Duodenal mucosa (tissue), 2 donors: ENCODE measurements at regions not wholly inside any gene's neighbourhood (a gene's known extent, or its start where the extent isn't known, plus 50 kb on each side); places are given as distances from the start of the nearest gene placed in this dataset.

Experiments
- H3K27ac ChIP-seq: one replicate; pipeline ENCODE4 v1.7.0; 2013; ENCODE audit warnings: low read depth, low read length
- H3K27me3 ChIP-seq, 2 donors: one replicate each; pipeline ENCODE4 v1.7.0; 2013; ENCODE audit warnings: low read length in 2 of 2, control low read depth in 1 of 2; ENCODE audit not compliant: insufficient read depth in 2 of 2, control insufficient read depth in 1 of 2
- H3K36me3 ChIP-seq, 2 donors: one replicate each; pipeline ENCODE4 v1.7.0; 2013; ENCODE audit warnings: low read length in 2 of 2, control low read depth in 1 of 2; ENCODE audit not compliant: insufficient read depth in 2 of 2, control insufficient read depth in 1 of 2
- H3K4me1 ChIP-seq, 2 donors: one replicate each; pipeline ENCODE4 v1.7.0; 2013; ENCODE audit warnings: low read length in 2 of 2, control low read depth in 1 of 2; ENCODE audit not compliant: insufficient read depth in 2 of 2, control insufficient read depth in 1 of 2
- H3K4me3 ChIP-seq, 2 donors: one replicate each; pipeline ENCODE4 v1.7.0; 2013; ENCODE audit warnings: low read length in 2 of 2, low read depth in 1 of 2
- H3K9ac ChIP-seq, 2 donors: one replicate each; pipeline ENCODE4 v1.7.0; 2013; ENCODE audit warnings: low read length in 2 of 2, low read depth in 1 of 2
- H3K9me3 ChIP-seq, 2 donors: one replicate each; pipeline ENCODE4 v1.7.0; 2013; ENCODE audit warnings: low read length in 2 of 2, control low read depth in 1 of 2; ENCODE audit not compliant: control insufficient read depth in 1 of 2

DNA sequence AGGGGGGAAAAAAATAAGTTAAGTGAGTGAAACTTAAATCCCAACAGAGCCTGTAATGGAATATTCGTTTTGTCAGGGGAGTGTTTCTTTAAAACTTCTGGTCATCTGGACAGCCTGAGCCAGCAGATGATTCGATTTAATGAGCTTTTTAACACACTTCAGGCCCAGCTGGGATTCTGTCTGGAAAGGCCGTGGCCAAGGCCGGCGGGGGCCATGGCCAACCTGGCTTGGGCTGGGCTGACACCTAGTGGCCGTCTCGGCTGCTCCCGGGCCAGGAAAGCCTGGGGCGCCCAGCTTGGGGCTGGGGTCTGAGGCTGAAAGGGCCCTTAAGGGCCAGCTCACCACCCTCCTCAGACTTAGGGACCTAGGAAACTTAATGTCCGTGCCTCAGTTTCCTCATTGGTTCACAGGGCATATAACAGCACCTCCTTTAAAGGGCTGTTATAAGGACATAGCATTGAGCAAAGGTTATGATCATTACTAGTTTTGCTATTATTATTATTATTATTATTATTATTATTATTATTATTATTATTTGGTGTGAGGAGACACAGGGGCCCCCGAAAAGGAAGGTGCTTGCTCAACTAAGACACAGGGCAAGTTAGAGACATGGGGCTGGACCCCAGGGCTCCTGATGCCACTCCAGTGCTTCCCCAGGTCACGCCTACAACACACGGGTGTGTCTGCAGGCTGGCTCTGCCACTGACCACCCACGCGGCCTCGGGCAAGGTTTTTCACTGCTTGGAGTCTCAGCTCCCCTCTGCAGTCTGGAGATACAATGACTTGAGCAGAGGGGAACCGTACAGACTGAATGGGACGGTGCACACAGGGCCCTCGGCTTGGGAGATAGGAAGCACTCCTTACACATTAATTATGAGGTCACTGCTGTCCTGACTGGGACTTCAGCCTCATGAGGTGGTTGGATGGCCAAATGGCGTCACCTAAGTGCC, 84.0 kb downstream of the SYNE3 start:
- no peaks in the 10 kb centered on the region for H3K27me3 ChIP-seq
- no peaks in the 10 kb centered on the region for H3K4me1 ChIP-seq
- H3K4me3 ChIP-seq: no peak overlapping the region
- peaks cover 8 to 24% of the 10 kb centered on the region in 2 donors for H3K36me3 ChIP-seq
- no peak overlapping the region for H3K27ac ChIP-seq
- H3K9me3 ChIP-seq: no peaks in the 10 kb centered on the region
- no peak overlapping the region for H3K9ac ChIP-seq

DNA sequence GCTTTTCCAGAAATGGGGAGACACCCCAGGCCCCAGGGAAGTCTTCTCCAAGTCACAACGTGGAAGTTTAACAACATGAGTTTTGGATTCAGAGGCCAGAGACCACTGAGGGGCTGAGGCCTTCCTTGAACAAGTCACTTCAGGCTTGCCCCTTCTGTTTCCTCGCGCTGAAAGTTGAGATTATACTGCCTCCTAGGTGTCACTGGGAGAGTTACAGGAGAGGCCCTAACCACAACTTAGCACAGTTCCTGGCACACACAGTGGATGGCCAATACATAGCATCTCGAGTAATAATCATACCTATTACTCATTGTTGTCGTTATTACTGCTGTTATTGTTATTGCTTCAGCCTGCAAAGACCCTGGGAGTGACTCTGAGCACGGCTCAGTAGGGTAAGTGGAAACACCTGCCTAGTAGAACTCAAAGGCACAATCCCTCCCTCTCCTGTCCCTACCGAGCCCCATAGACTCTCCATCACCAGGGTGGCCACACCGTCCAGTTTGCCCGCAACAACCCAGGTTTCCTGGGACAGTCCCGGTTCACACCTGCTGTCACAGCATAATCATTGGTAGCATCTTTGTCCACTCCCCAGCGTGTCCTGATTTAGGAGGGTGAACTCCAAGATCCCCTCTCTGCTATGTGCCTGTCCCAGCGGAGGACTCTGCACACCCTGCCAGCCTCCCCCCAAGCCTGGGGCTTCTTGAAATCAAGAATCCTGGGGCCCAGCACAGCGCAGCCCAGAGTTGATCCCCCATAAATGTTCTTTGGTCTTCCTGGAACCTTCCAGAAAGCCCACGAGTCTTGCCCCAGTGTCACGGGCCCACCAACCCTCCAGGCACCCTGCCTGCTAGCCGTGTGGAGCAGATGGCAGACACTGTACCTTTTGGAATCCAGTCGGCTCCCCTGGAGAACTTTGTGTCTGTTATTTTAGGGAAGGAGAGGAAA, 85.0 kb downstream of the SYNE3 start:
- Histone ChIP-seq H3K9ac (no peak overlapping the region), H3K27ac (no peak overlapping the region), H3K36me3 (peaks cover 8 to 15% of the 10 kb centered on the region in 2 donors)

DNA sequence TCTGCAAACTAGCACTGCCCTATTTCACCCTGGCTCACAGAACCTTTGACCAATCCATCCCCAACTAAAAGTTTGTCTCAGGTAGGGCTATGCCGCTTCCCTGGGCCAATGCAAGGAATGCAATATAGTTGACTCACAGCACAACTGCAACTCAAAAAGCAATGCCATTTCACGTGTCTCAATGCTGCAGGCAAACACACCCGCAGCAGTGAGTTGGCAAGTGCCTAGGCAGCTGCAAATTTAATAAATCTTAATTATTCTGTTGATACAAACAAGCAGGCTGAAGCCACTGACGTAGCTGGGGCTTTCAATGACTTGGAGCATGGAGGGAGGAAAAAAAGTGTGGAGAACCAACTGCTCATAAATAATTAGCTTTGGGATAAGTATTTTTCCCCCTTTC, 87.9 kb downstream of the SYNE3 start:
- Histone ChIP-seq H3K27ac (no peak overlapping the region), H3K27me3 (no peaks in the 10 kb centered on the region), H3K9me3 (no peaks in the 10 kb centered on the region), H3K36me3 (peaks cover 7 to 9% of the 10 kb centered on the region in 2 donors), H3K4me3 (no peak overlapping the region), H3K4me1 (no peaks in the 10 kb centered on the region), H3K9ac (no peak overlapping the region)

More for the DNA sequence above, 85.0 kb downstream of the SYNE3 start:
- Histone ChIP-seq H3K4me1 (no peaks in the 10 kb centered on the region), H3K4me3 (no peak overlapping the region), H3K9me3 (no peaks in the 10 kb centered on the region), H3K27me3 (no peaks in the 10 kb centered on the region)

DNA sequence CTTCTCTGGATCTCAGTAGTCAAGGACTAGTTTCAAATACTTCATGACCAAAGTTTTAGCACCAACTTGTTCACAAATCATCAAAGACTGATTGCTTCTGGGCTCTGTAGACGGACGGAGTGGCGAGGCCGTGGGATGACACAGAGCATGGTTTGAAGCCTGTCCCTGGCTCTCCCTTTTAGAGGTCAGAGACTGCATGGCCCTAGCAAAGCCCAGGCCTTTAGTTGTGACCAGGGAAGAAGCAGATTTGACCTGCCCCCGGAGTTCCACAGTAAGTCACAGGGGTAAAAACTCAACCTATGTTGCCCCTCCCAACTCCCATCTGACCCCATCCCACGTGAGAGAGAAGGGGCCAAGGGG, 90.4 kb downstream of the SYNE3 start:
- Histone ChIP-seq H3K36me3 (peaks cover 0 to 6% of the 10 kb centered on the region in 2 donors), H3K9ac (no peak overlapping the region), H3K4me3 (no peak overlapping the region), H3K9me3 (no peaks in the 10 kb centered on the region), H3K27me3 (no peaks in the 10 kb centered on the region), H3K4me1 (no peaks in the 10 kb centered on the region), H3K27ac (no peak overlapping the region)

DNA sequence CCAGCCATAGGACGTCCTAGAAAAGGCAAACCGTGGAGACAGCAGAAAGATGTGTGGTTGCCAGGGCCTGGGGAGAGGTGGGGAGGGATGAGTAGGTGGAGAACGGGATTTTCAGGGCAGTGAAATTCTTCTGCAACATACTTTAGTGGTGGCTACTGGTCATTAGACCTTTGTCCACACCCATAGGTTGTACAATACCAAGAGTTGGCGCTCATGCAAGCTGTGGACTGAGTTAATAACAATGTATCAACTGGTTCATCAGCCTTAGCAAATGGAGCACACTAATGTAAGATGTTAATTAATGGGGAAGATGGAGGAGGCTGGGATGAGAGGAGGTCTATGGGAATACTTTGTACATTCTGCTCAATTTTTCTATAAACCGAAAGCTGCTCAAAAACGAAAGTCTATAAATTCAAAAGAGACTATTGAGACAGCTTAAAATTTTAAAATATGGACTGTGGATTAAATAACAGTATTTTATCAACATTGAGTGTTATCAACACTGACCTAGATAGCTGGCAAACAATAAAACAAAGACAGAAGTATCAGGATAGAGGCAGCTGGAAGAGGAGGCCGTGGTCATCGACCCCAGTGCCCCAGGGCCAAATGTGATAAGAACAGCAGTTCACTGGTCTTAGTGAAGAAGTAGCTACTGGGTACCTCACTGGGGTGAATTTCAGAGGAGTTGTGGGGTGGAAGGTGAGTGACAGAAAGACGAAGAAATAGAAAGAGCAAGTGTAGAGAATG, 90.9 kb downstream of the SYNE3 start:
- H3K27ac ChIP-seq: no peak overlapping the region
- no peak overlapping the region for H3K4me3 ChIP-seq
- H3K9me3 ChIP-seq: no peaks in the 10 kb centered on the region
- no peaks in the 10 kb centered on the region for H3K4me1 ChIP-seq
- peaks cover 0 to 6% of the 10 kb centered on the region in 2 donors for H3K36me3 ChIP-seq
- H3K27me3 ChIP-seq: no peaks in the 10 kb centered on the region
- no peak overlapping the region for H3K9ac ChIP-seq

DNA sequence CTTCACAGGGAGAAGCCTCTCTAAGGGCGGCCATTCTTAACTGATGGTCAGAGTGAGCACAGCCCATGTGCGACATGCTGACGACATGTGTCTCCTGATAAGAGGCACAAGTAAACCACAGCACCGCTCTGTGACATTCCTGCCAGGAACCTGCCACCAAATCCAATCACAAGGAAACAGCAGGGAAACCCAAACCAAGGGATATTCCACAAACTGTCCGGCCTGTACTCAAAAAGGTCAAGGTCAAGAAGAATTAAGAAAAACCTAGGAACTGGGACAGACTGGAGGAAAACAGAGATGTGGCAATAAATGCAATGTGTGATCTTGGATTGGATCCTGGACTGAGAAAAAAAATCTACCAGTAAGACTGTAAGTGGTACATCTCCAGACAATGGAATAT, 91.9 kb downstream of the SYNE3 start:
- Histone ChIP-seq H3K4me3 (no peak overlapping the region), H3K9me3 (no peaks in the 10 kb centered on the region), H3K27me3 (no peaks in the 10 kb centered on the region), H3K36me3 (peaks cover 0 to 9% of the 10 kb centered on the region in 2 donors), H3K9ac (no peak overlapping the region), H3K4me1 (no peaks in the 10 kb centered on the region), H3K27ac (no peak overlapping the region)

DNA sequence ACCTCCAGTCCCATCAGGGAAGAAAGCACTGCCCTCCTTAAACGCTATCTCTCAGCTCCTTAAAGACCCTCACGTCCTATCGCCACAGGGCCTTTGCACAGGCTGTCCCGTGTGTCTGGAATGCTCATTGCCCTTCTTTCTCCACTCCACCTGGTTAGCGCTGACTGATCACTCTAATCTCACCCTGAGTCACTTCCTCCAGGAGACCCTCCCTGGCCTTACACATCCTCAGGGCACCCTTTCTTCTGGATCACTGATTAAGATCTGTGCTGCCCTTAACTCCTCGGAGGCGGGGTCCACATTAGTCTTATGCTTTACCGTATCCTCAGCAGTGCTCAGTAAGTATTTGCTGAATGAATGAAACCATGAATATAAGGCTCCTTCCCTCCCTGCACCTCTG, 94.7 kb downstream of the SYNE3 start:
- Histone ChIP-seq H3K4me3 (no peak overlapping the region), H3K9ac (no peak overlapping the region), H3K27me3 (no peaks in the 10 kb centered on the region), H3K36me3 (peaks cover 9 to 14% of the 10 kb centered on the region in 2 donors), H3K27ac (no peak overlapping the region), H3K4me1 (no peaks in the 10 kb centered on the region), H3K9me3 (no peaks in the 10 kb centered on the region)

DNA sequence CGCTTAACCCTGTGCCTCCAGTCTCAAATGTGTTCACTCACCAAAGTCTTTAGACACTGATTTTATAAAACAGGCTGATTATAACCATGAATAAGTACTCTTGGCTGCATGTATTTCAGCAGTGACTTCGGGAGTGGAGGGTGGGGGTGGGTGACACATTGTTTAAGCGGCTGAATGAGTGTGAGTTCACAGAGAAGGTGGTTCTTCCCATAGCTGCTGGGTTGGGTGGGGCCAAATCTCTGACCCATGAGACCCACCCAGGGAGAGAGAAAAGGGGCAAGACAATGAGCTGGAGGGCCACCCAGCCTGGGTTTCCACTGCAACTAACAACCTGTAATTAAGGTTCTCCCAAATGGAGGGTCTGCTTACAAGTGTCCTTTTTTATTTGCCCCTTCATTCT, 96.4 kb downstream of the SYNE3 start:
- no peaks in the 10 kb centered on the region for H3K9me3 ChIP-seq
- peaks cover 16 to 19% of the 10 kb centered on the region in 2 donors for H3K36me3 ChIP-seq
- no peak overlapping the region for H3K4me3 ChIP-seq
- H3K9ac ChIP-seq: no peak overlapping the region
- no peaks in the 10 kb centered on the region for H3K27me3 ChIP-seq
- H3K27ac ChIP-seq: no peak overlapping the region
- H3K4me1 ChIP-seq: no peaks in the 10 kb centered on the region

DNA sequence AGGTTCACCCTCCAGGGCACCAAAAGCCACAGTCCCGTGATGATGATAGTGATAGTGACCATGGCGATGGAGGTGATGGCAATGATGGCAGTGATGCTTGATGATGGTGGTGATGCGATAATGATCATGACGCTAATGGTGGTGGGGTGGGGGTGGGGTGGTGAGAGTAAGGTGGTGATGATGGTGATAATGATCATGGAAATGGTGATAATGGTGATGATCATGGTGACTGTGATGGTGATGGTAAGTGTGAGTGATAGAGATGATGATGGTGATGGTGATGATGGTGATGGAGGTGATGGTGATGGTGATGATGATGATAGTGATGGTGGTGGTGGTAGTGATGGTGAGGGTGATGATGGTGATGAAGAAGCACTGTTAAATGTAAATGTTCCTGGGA, 96.9 kb downstream of the SYNE3 start:
- no peak overlapping the region for H3K27ac ChIP-seq
- H3K9me3 ChIP-seq: no peaks in the 10 kb centered on the region
- H3K9ac ChIP-seq: no peak overlapping the region
- no peak overlapping the region for H3K4me3 ChIP-seq
- no peaks in the 10 kb centered on the region for H3K27me3 ChIP-seq
- H3K4me1 ChIP-seq: no peaks in the 10 kb centered on the region
- peaks cover 16 to 19% of the 10 kb centered on the region in 2 donors for H3K36me3 ChIP-seq
